SJCRH30 (cell line): ENCODE measurements at regions not wholly inside any gene's neighbourhood (a gene's known extent, or its start where the extent isn't known, plus 50 kb on each side); places are given as distances from the start of the nearest gene placed in this dataset.
"Not testable (repeated sequence)": the region's sequence is repeated elsewhere in the genome, so short reads cannot be mapped to it uniquely, and the experiment has no call there.

Experiments
- DNase-seq, 2 experiments: peaks; one replicate each; pipeline ENCODE4 v3.0.0-alpha.2; 2015 to 2020
- H3K27ac ChIP-seq: fragments of 250-450 bp; sonication (Bioruptor Pico); 2 replicates; pipeline ENCODE4 v1.5.1; 2020; ENCODE audit warnings: mild to moderate bottlenecking, moderate library complexity
- H3K27me3 ChIP-seq: fragments of 250-450 bp; sonication (Bioruptor Pico); 2 replicates; pipeline ENCODE4 v1.5.1; 2020; ENCODE audit warnings: mild to moderate bottlenecking, moderate library complexity
- H3K36me3 ChIP-seq: fragments of 250-450 bp; sonication (Bioruptor Pico); 2 replicates; pipeline ENCODE4 v1.5.1; 2020; ENCODE audit warnings: mild to moderate bottlenecking, moderate library complexity
- H3K4me1 ChIP-seq: fragments of 250-450 bp; sonication (Bioruptor Pico); 2 replicates; pipeline ENCODE4 v1.5.1; 2020; ENCODE audit warnings: mild to moderate bottlenecking, moderate library complexity
- H3K4me3 ChIP-seq: fragments of 250-450 bp; sonication (Bioruptor Pico); 2 replicates; pipeline ENCODE4 v1.5.1; 2020; ENCODE audit warnings: mild to moderate bottlenecking, moderate library complexity
- H3K9me3 ChIP-seq: fragments of 250-450 bp; sonication (Bioruptor Pico); replicated peaks from 2 replicates; pipeline ENCODE4 v1.5.1; 2020; ENCODE audit warnings: mild to moderate bottlenecking, moderate library complexity

GRCh38 chr7:68067845-68068244 is 1071.2 kb downstream of the TYW1 start:
- no peaks in the 10 kb centered on the region for H3K36me3 ChIP-seq
- no peak overlapping the region for H3K27ac ChIP-seq
- H3K27me3 ChIP-seq: no peaks in the 10 kb centered on the region
- H3K4me3 ChIP-seq: no peak overlapping the region
- H3K4me1 ChIP-seq: no peaks in the 10 kb centered on the region
- no peaks in the 10 kb centered on the region for H3K9me3 ChIP-seq
- DNase-seq: no peak

GRCh38 chr7:68070992-68071391 is 1074.4 kb downstream of the TYW1 start:
- Histone ChIP-seq H3K9me3 (no peaks in the 10 kb centered on the region), H3K4me3 (no peak overlapping the region), H3K36me3 (no peaks in the 10 kb centered on the region), H3K27ac (no peak overlapping the region), H3K27me3 (no peaks in the 10 kb centered on the region), H3K4me1 (no peaks in the 10 kb centered on the region)
- DNase-seq: no peak

- no peaks in the 10 kb centered on the region for H3K9me3 ChIP-seq
- H3K27ac ChIP-seq: no peak overlapping the region
- H3K27me3 ChIP-seq: no peaks in the 10 kb centered on the region
- no peaks in the 10 kb centered on the region for H3K4me1 ChIP-seq
- no peak overlapping the region for H3K4me3 ChIP-seq
- DNase-seq: no peak
- H3K36me3 ChIP-seq: no peaks in the 10 kb centered on the region
Measured at GRCh38 chr7:68073701-68074100, 1077.1 kb downstream of the TYW1 start.

- H3K36me3 ChIP-seq: no peaks in the 10 kb centered on the region
- no peaks in the 10 kb centered on the region for H3K9me3 ChIP-seq
- no peaks in the 10 kb centered on the region for H3K27me3 ChIP-seq
- DNase-seq: no peak
- no peak overlapping the region for H3K27ac ChIP-seq
- no peak overlapping the region for H3K4me3 ChIP-seq
- no peaks in the 10 kb centered on the region for H3K4me1 ChIP-seq
Measured at GRCh38 chr7:68074242-68074641, 1077.6 kb downstream of the TYW1 start.

GRCh38 chr7:68078157-68078710 is 1081.6 kb downstream of the TYW1 start:
- no peaks in the 10 kb centered on the region for H3K36me3 ChIP-seq
- H3K27me3 ChIP-seq: no peaks in the 10 kb centered on the region
- no peak overlapping the region for H3K4me3 ChIP-seq
- no peak overlapping the region for H3K27ac ChIP-seq
- no peak for DNase-seq
- no peaks in the 10 kb centered on the region for H3K4me1 ChIP-seq
- H3K9me3 ChIP-seq: no peaks in the 10 kb centered on the region

- not testable (repeated sequence) for H3K4me3 ChIP-seq, DNase-seq, H3K27ac ChIP-seq, H3K27me3 ChIP-seq, H3K4me1 ChIP-seq, H3K9me3 ChIP-seq, H3K36me3 ChIP-seq
Measured at GRCh38 chr7:68082066-68082960, 1085.7 kb downstream of the TYW1 start.

- H3K36me3 ChIP-seq, DNase-seq, H3K27me3 ChIP-seq, H3K9me3 ChIP-seq, H3K4me1 ChIP-seq, H3K27ac ChIP-seq, H3K4me3 ChIP-seq: not testable (repeated sequence)
Measured at GRCh38 chr7:68082961-68083657, 1086.5 kb downstream of the TYW1 start.

GRCh38 chr7:68087401-68087800 is 1090.8 kb downstream of the TYW1 start:
- no peaks in the 10 kb centered on the region for H3K9me3 ChIP-seq
- no peaks in the 10 kb centered on the region for H3K36me3 ChIP-seq
- no peak overlapping the region for H3K4me3 ChIP-seq
- H3K27ac ChIP-seq: no peak overlapping the region
- H3K4me1 ChIP-seq: no peaks in the 10 kb centered on the region
- no peak for DNase-seq
- no peaks in the 10 kb centered on the region for H3K27me3 ChIP-seq

GRCh38 chr7:68088879-68089278 is 1092.2 kb downstream of the TYW1 start:
- Histone ChIP-seq H3K36me3 (no peaks in the 10 kb centered on the region), H3K9me3 (no peaks in the 10 kb centered on the region), H3K4me1 (no peaks in the 10 kb centered on the region), H3K4me3 (no peak overlapping the region), H3K27me3 (no peaks in the 10 kb centered on the region), H3K27ac (no peak overlapping the region)
- no peak for DNase-seq

- H3K27me3 ChIP-seq, H3K36me3 ChIP-seq, H3K4me3 ChIP-seq, H3K27ac ChIP-seq, DNase-seq, H3K9me3 ChIP-seq, H3K4me1 ChIP-seq: not testable (repeated sequence)
Measured at GRCh38 chr7:68090256-68090655, 1093.6 kb downstream of the TYW1 start.

- H3K4me3 ChIP-seq: no peak overlapping the region
- H3K36me3 ChIP-seq: no peaks in the 10 kb centered on the region
- H3K9me3 ChIP-seq: no peaks in the 10 kb centered on the region
- no peak overlapping the region for H3K27ac ChIP-seq
- DNase-seq: no peak
- H3K4me1 ChIP-seq: no peaks in the 10 kb centered on the region
- H3K27me3 ChIP-seq: peaks cover 8% of the 10 kb centered on the region; the same call in 1 of the 2 replicates
Measured at GRCh38 chr7:68103319-68103718, 1106.7 kb downstream of the TYW1 start.

GRCh38 chr7:68107261-68107660 is 1110.6 kb downstream of the TYW1 start:
- H3K36me3 ChIP-seq: no peaks in the 10 kb centered on the region
- H3K4me3 ChIP-seq: no peak overlapping the region
- peaks cover 8% of the 10 kb centered on the region; the same call in 1 of the 2 replicates for H3K27me3 ChIP-seq
- no peaks in the 10 kb centered on the region for H3K4me1 ChIP-seq
- no peak overlapping the region for H3K27ac ChIP-seq
- DNase-seq: peak; percentile 6 to 27
- no peaks in the 10 kb centered on the region for H3K9me3 ChIP-seq

- Histone ChIP-seq H3K4me3 (no peak overlapping the region), H3K27ac (no peak overlapping the region), H3K9me3 (no peaks in the 10 kb centered on the region), H3K36me3 (no peaks in the 10 kb centered on the region), H3K4me1 (no peaks in the 10 kb centered on the region), H3K27me3 (peaks cover 4% of the 10 kb centered on the region; the same call in 1 of the 2 replicates)
- DNase-seq: no peak
Measured at GRCh38 chr7:68107968-68108367, 1111.3 kb downstream of the TYW1 start.

GRCh38 chr7:68109299-68109698 is 1112.7 kb downstream of the TYW1 start:
- Histone ChIP-seq H3K9me3 (no peaks in the 10 kb centered on the region), H3K36me3 (no peaks in the 10 kb centered on the region)

GRCh38 chr7:68119411-68119810 is 1122.8 kb downstream of the TYW1 start:
- H3K4me1 ChIP-seq: no peaks in the 10 kb centered on the region
- no peak for DNase-seq
- no peak overlapping the region for H3K27ac ChIP-seq
- H3K27me3 ChIP-seq: no peaks in the 10 kb centered on the region
- H3K4me3 ChIP-seq: no peak overlapping the region
- no peaks in the 10 kb centered on the region; the same call in 1 of the 2 replicates for H3K9me3 ChIP-seq
- no peaks in the 10 kb centered on the region for H3K36me3 ChIP-seq

More at GRCh38 chr7:68109299-68109698, 1112.7 kb downstream of the TYW1 start:
- Histone ChIP-seq H3K4me3 (no peak overlapping the region), H3K27me3 (peaks cover 3% of the 10 kb centered on the region; the same call in 1 of the 2 replicates), H3K27ac (no peak overlapping the region), H3K4me1 (no peaks in the 10 kb centered on the region)
- no peak for DNase-seq
